GM23338 (cell line): ENCODE measurements at regions not wholly inside any gene's neighbourhood (a gene's known extent, or its start where the extent isn't known, plus 50 kb on each side); places are given as distances from the start of the nearest gene placed in this dataset.

ENCODE experiments used
- ATAC-seq: fragments of 200-7000 bp; cut with Tn5 transposase; 3 replicates; pipeline ENCODE4 v1.9.1; 2020
- DNase-seq: peaks from one replicate; pipeline ENCODE4 v3.0.0-alpha.2; 2015; ENCODE audit warnings: low spot score
- H2AFZ ChIP-seq: fragments of 200-600 bp; sonication (generic); 2 replicates; pipeline ENCODE4 v1.8.0; 2016; ENCODE audit warnings: antibody characterized with exemption, mild to moderate bottlenecking, moderate library complexity
- H3F3A ChIP-seq: fragments of 200-600 bp; sonication (generic); replicated peaks from 2 replicates; pipeline ENCODE4 v1.8.0; 2017; ENCODE audit warnings: antibody characterized with exemption, mixed run types, low read depth
- H3K27ac ChIP-seq: fragments of 200-600 bp; sonication (generic); 2 replicates; pipeline ENCODE4 v1.6.1; 2016; ENCODE audit warnings: low read depth
- H3K27me3 ChIP-seq: fragments of 200-600 bp; sonication (generic); 2 replicates; pipeline ENCODE4 v1.8.0; 2016; ENCODE audit warnings: mild to moderate bottlenecking, mixed run types, moderate library complexity; ENCODE audit not compliant: insufficient read depth
- H3K36me3 ChIP-seq: fragments of 200-600 bp; sonication (generic); 2 replicates; pipeline ENCODE4 v1.8.0; 2016; ENCODE audit warnings: mild to moderate bottlenecking; ENCODE audit not compliant: insufficient read depth
- H3K4me1 ChIP-seq: fragments of 200-600 bp; sonication (generic); 2 replicates; pipeline ENCODE4 v1.8.0; 2016; ENCODE audit warnings: mild to moderate bottlenecking, moderate library complexity; ENCODE audit not compliant: insufficient read depth
- H3K4me2 ChIP-seq: fragments of 200-600 bp; sonication (generic); 2 replicates; pipeline ENCODE4 v1.7.1; 2017; ENCODE audit warnings: mixed run types
- H3K4me3 ChIP-seq: fragments of 200-600 bp; sonication (generic); 2 replicates; pipeline ENCODE4 v1.6.1; 2016; ENCODE audit warnings: mixed run types
- H3K79me2 ChIP-seq: fragments of 200-600 bp; sonication (generic); replicated peaks from 2 replicates; pipeline ENCODE4 v1.8.0; 2017; ENCODE audit warnings: mild to moderate bottlenecking; ENCODE audit not compliant: insufficient read depth
- H3K9me2 ChIP-seq: fragments of 200-600 bp; sonication (generic); 2 replicates; pipeline ENCODE4 v1.8.0; 2017; ENCODE audit not compliant: insufficient read depth
- H4K20me1 ChIP-seq: fragments of 200-600 bp; sonication (generic); replicated peaks from 2 replicates; pipeline ENCODE4 v1.8.0; 2017; ENCODE audit warnings: mild to moderate bottlenecking; ENCODE audit not compliant: insufficient read depth
- H3K27ac Mint-ChIP-seq: 2 replicates; pipeline ENCODE4 v1.8.0; 2020; ENCODE audit warnings: inconsistent platforms, mild to moderate bottlenecking, moderate library complexity, mixed read lengths
- H3K27me3 Mint-ChIP-seq: 3 replicates; pipeline ENCODE4 v1.8.0; 2022; ENCODE audit warnings: low read depth, mild to moderate bottlenecking, moderate library complexity, mixed read lengths, inconsistent platforms; ENCODE audit not compliant: insufficient read depth, poor library complexity
- H3K36me3 Mint-ChIP-seq: 3 replicates; pipeline ENCODE4 v1.8.0; 2021; ENCODE audit warnings: low read depth, mild to moderate bottlenecking, inconsistent platforms, moderate library complexity, mixed read lengths
- H3K4me1 Mint-ChIP-seq: 3 replicates; pipeline ENCODE4 v1.8.0; 2020; ENCODE audit warnings: mild to moderate bottlenecking, inconsistent platforms, mixed read lengths
- H3K4me3 Mint-ChIP-seq: 3 replicates; pipeline ENCODE4 v1.8.0; 2021; ENCODE audit warnings: moderate library complexity, mild to moderate bottlenecking, inconsistent platforms, mixed read lengths
- H3K9me3 Mint-ChIP-seq: 3 replicates; pipeline ENCODE4 v1.8.0; 2020; ENCODE audit warnings: moderate library complexity, mild to moderate bottlenecking, inconsistent platforms, mixed read lengths
- CREB1 ChIP-seq: fragments of 250-450 bp; sonication (Bioruptor Pico); IDR thresholded peaks from 2 replicates; pipeline ENCODE4 v1.5.0; 2020; ENCODE audit warnings: low read depth, mild to moderate bottlenecking, moderate library complexity
- CTCF ChIP-seq, 2 experiments: fragments of 200-600 bp in 1 of 2; sonication (generic) in 1 of 2; conservative IDR thresholded peaks; 2 replicates each; pipeline versions ENCODE4 v1.5.1 to v1.6.1; 2016 to 2017; ENCODE audit warnings: antibody characterized with exemption in 2 of 2, low read depth in 2 of 2, mild to moderate bottlenecking in 2 of 2, moderate library complexity in 1 of 2
- ETS1 ChIP-seq: IDR thresholded peaks from 2 replicates; pipeline ENCODE4 v1.6.1; 2016; ENCODE audit warnings: antibody characterized with exemption
- EZH2 ChIP-seq: fragments of 200-600 bp; sonication (generic); IDR thresholded peaks from one replicate; pipeline ENCODE4 v1.8.0; 2017; ENCODE audit warnings: antibody characterized with exemption, mild to moderate bottlenecking, low read depth; ENCODE audit not compliant: unreplicated experiment
- EZH2phosphoT487 ChIP-seq: fragments of 200-600 bp; sonication (generic); IDR thresholded peaks from one replicate; pipeline ENCODE4 v1.8.1; 2018; ENCODE audit warnings: antibody characterized with exemption; ENCODE audit not compliant: unreplicated experiment
- NANOG ChIP-seq: IDR thresholded peaks from 2 replicates; pipeline ENCODE4 v1.6.1; 2016; ENCODE audit warnings: antibody characterized with exemption, borderline replicate concordance
- POLR2AphosphoS5 ChIP-seq: IDR thresholded peaks from 2 replicates; pipeline ENCODE4 v1.6.1; 2016; ENCODE audit warnings: antibody characterized with exemption, low read depth
- REST ChIP-seq: IDR thresholded peaks from one replicate; pipeline ENCODE4 v1.6.1; 2018; ENCODE audit warnings: antibody characterized with exemption; ENCODE audit not compliant: unreplicated experiment
- ZNF114 ChIP-seq: fragments of 250-450 bp; sonication (Bioruptor Pico); IDR thresholded peaks from 2 replicates; pipeline ENCODE4 v1.5.0; 2020; ENCODE audit warnings: mild to moderate bottlenecking, moderate library complexity
- ZNF331 ChIP-seq: fragments of 250-450 bp; sonication (Bioruptor Pico); IDR thresholded peaks from 2 replicates; pipeline ENCODE4 v1.5.0; 2020; ENCODE audit warnings: low read depth, mild to moderate bottlenecking, moderate library complexity
- ZNF462 ChIP-seq: fragments of 250-450 bp; sonication (Bioruptor Pico); IDR thresholded peaks from 2 replicates; pipeline ENCODE4 v1.5.0; 2020; ENCODE audit warnings: mild to moderate bottlenecking, moderate library complexity

- no peak for TF ChIP-seq ZNF462
- TF ChIP-seq ETS1, result no peak
- TF ChIP-seq ZNF331 (CRISPR knock-in tag), result no peak
These were observed 415.1 kb upstream of the DYNLRB2 start (continued) for GRCh38 chr16:80125677-80126076.

- Mint-ChIP-seq H3K4me3 (no peak overlapping the region), H3K27ac (no peak overlapping the region), H3K9me3 (no peaks in the 10 kb centered on the region; the same call in 2 of the 3 replicates), H3K4me1 (peaks cover 2% of the 10 kb centered on the region; the same call in 2 of the 3 replicates), H3K36me3 (no peaks in the 10 kb centered on the region), H3K27me3 (no peaks in the 10 kb centered on the region)
- H4K20me1 ChIP-seq, result no peaks in the 10 kb centered on the region
- no peaks in the 10 kb centered on the region for H3K79me2 ChIP-seq
- H2AFZ ChIP-seq, result no peak overlapping the region
- no peaks in the 10 kb centered on the region for H3K36me3 ChIP-seq
- peaks cover 9% of the 10 kb centered on the region; the same call in 1 of the 2 replicates for H3K9me2 ChIP-seq
- H3K4me3 ChIP-seq, result no peak overlapping the region
- DNase-seq (no peak), ATAC-seq (no peak)
- H3F3A ChIP-seq, result no peaks in the 10 kb centered on the region
- no peaks in the 10 kb centered on the region for H3K27me3 ChIP-seq
- H3K27ac ChIP-seq, result no peak overlapping the region
- H3K4me1 ChIP-seq, result no peaks in the 10 kb centered on the region
- no peak overlapping the region for H3K4me2 ChIP-seq
- TF ChIP-seq ZNF114 (CRISPR knock-in tag) (no peak), CTCF (conservative IDR thresholded peaks at IDR 0.05; ENCODE audit: low read depth in 2 of 2) (no peak), ZNF331 (CRISPR knock-in tag) (no peak), CREB1 (CRISPR knock-in tag) (no peak), EZH2phosphoT487 (no peak), POLR2AphosphoS5 (no peak), ETS1 (no peak), NANOG (no peak), EZH2 (no peak), REST (no peak)
These were observed 417.6 kb upstream of the DYNLRB2 start for GRCh38 chr16:80123189-80123588.
